Esophagus (tissue), 2 donors: ENCODE measurements at regions not wholly inside any gene's neighbourhood (a gene's known extent, or its start where the extent isn't known, plus 50 kb on each side); places are given as distances from the start of the nearest gene placed in this dataset.

Experiments used
- H3K27ac ChIP-seq, 2 donors: one replicate each; pipeline ENCODE4 v1.5.1; 2013; ENCODE audit warnings: low read depth in 2 of 2, mild to moderate bottlenecking in 2 of 2, inconsistent platforms in 1 of 2, low read length in 1 of 2, moderate library complexity in 1 of 2
- H3K27me3 ChIP-seq, 2 donors: one replicate each; pipeline ENCODE4 v1.6.1; 2013; ENCODE audit warnings: low read length in 2 of 2, control low read depth in 1 of 2, mild to moderate bottlenecking in 1 of 2; ENCODE audit not compliant: insufficient read depth in 2 of 2, control insufficient read depth in 1 of 2
- H3K36me3 ChIP-seq, 2 donors: one replicate each; pipeline ENCODE4 v1.6.1; 2013; ENCODE audit warnings: low read length in 1 of 2; ENCODE audit not compliant: control insufficient read depth in 2 of 2, insufficient read depth in 2 of 2
- H3K4me1 ChIP-seq, 2 donors: one replicate each; pipeline ENCODE4 v1.6.1; 2013; ENCODE audit warnings: low read length in 1 of 2; ENCODE audit not compliant: control insufficient read depth in 2 of 2, insufficient read depth in 2 of 2
- H3K4me3 ChIP-seq, 2 donors: one replicate each; pipeline ENCODE4 v1.5.1; 2013; ENCODE audit warnings: low read length in 2 of 2, mild to moderate bottlenecking in 2 of 2, low read depth in 1 of 2, moderate library complexity in 1 of 2
- H3K9me3 ChIP-seq, 2 donors: one replicate each; pipeline ENCODE4 v1.6.1; 2013; ENCODE audit warnings: mild to moderate bottlenecking in 2 of 2, low read depth in 1 of 2, low read length in 1 of 2, moderate library complexity in 1 of 2; ENCODE audit not compliant: control insufficient read depth in 2 of 2, insufficient read depth in 1 of 2
- WGBS, 2 donors: extraction: QIAGEN DNeasy Blood & Tissue Kit; methylation state at CpG; one replicate each; pipeline ENCODE4 v1.1.7; 2013; 5-methylcytosine and 5-hydroxymethylcytosine counted together
- donor health status: healthy with polysubstance abuse.
- donor health status: Bipolar disorder and iron deficiency.

- no peaks in the 10 kb centered on the region for H3K36me3 ChIP-seq
- no peaks in the 10 kb centered on the region for H3K27me3 ChIP-seq
- no peak overlapping the region for H3K27ac ChIP-seq
- H3K9me3 ChIP-seq = no peaks in the 10 kb centered on the region
- no peak overlapping the region for H3K4me3 ChIP-seq
- H3K4me1 ChIP-seq = no peaks in the 10 kb centered on the region
Measured at GRCh38 chr2:195466427-195466826, 190.6 kb upstream of the SLC39A10 start.

- Histone ChIP-seq H3K9me3 (no peaks in the 10 kb centered on the region), H3K27ac (no peak overlapping the region), H3K36me3 (no peaks in the 10 kb centered on the region), H3K4me1 (no peaks in the 10 kb centered on the region), H3K4me3 (no peak overlapping the region), H3K27me3 (no peaks in the 10 kb centered on the region)
- WGBS, 2 donors = 52 to 58% methylated on average over 3 of the region's 3 CpGs
Measured at GRCh38 chr2:195461010-195461409, 196.0 kb upstream of the SLC39A10 start.

- Histone ChIP-seq H3K4me3 (no peak overlapping the region), H3K9me3 (no peaks in the 10 kb centered on the region), H3K27ac (no peak overlapping the region), H3K4me1 (no peaks in the 10 kb centered on the region), H3K36me3 (no peaks in the 10 kb centered on the region), H3K27me3 (no peaks in the 10 kb centered on the region)
- whole genome bisulfite sequencing, 2 donors = 87% methylated on average over 2 of the region's 2 CpGs
Measured at GRCh38 chr2:195458936-195459335, 198.1 kb upstream of the SLC39A10 start.

GRCh38 chr2:195457873-195458272 lies 199.2 kb upstream of the SLC39A10 start:
- Histone ChIP-seq H3K4me1 (no peaks in the 10 kb centered on the region), H3K9me3 (no peaks in the 10 kb centered on the region), H3K36me3 (no peaks in the 10 kb centered on the region), H3K4me3 (no peak overlapping the region), H3K27ac (no peak overlapping the region), H3K27me3 (no peaks in the 10 kb centered on the region)

GRCh38 chr2:195456771-195457170 lies 200.3 kb upstream of the SLC39A10 start:
- Histone ChIP-seq H3K27me3 (no peaks in the 10 kb centered on the region), H3K4me1 (no peaks in the 10 kb centered on the region), H3K4me3 (no peak overlapping the region), H3K36me3 (no peaks in the 10 kb centered on the region), H3K27ac (no peak overlapping the region), H3K9me3 (no peaks in the 10 kb centered on the region)
- 75 to 79% methylated on average over 2 of the region's 2 CpGs for WGBS, 2 donors

- H3K9me3 ChIP-seq = no peaks in the 10 kb centered on the region
- H3K4me3 ChIP-seq = no peak overlapping the region
- no peak overlapping the region for H3K27ac ChIP-seq
- no peaks in the 10 kb centered on the region for H3K27me3 ChIP-seq
- H3K4me1 ChIP-seq = no peaks in the 10 kb centered on the region
- 71 to 72% methylated on average over 4 of the region's 4 CpGs for WGBS, 2 donors
- no peaks in the 10 kb centered on the region for H3K36me3 ChIP-seq
Measured at GRCh38 chr2:195451160-195451559, 205.9 kb upstream of the SLC39A10 start.

GRCh38 chr2:195450552-195451113 lies 206.4 kb upstream of the SLC39A10 start:
- Histone ChIP-seq H3K27ac (no peak overlapping the region), H3K4me1 (no peaks in the 10 kb centered on the region), H3K4me3 (no peak overlapping the region), H3K9me3 (no peaks in the 10 kb centered on the region), H3K36me3 (no peaks in the 10 kb centered on the region), H3K27me3 (no peaks in the 10 kb centered on the region)
- 59 to 65% methylated on average over 3 of the region's 3 CpGs for WGBS, 2 donors

- no peaks in the 10 kb centered on the region for H3K27me3 ChIP-seq
- H3K9me3 ChIP-seq = no peaks in the 10 kb centered on the region
- H3K4me1 ChIP-seq = no peaks in the 10 kb centered on the region
- no peaks in the 10 kb centered on the region for H3K36me3 ChIP-seq
- WGBS, 2 donors = 46 to 62% methylated on average over 5 of the region's 5 CpGs
- H3K27ac ChIP-seq = no peak overlapping the region
- no peak overlapping the region for H3K4me3 ChIP-seq
Measured at GRCh38 chr2:195447323-195447975, 209.6 kb upstream of the SLC39A10 start.

GRCh38 chr2:195445639-195446038 lies 211.4 kb upstream of the SLC39A10 start:
- Histone ChIP-seq H3K4me1 (no peaks in the 10 kb centered on the region), H3K27me3 (no peaks in the 10 kb centered on the region), H3K27ac (no peak overlapping the region), H3K4me3 (no peak overlapping the region), H3K36me3 (no peaks in the 10 kb centered on the region), H3K9me3 (peaks cover 0 to 2% of the 10 kb centered on the region in 2 donors)
- 59 to 79% methylated on average over 1 of the region's 1 CpG for WGBS, 2 donors

GRCh38 chr2:195443926-195444325 lies 213.1 kb upstream of the SLC39A10 start:
- Histone ChIP-seq H3K9me3 (peaks cover 0 to 6% of the 10 kb centered on the region in 2 donors), H3K36me3 (no peaks in the 10 kb centered on the region), H3K4me3 (no peak overlapping the region), H3K4me1 (no peaks in the 10 kb centered on the region), H3K27ac (no peak overlapping the region), H3K27me3 (no peaks in the 10 kb centered on the region)
- 40% methylated on average over 2 of the region's 2 CpGs for WGBS, 2 donors
